ENCODE measurements at regions not wholly inside any gene's neighbourhood (a gene's known extent, or its start where the extent isn't known, plus 50 kb on each side); places are given as distances from the start of the nearest gene placed in this dataset.

DNA sequence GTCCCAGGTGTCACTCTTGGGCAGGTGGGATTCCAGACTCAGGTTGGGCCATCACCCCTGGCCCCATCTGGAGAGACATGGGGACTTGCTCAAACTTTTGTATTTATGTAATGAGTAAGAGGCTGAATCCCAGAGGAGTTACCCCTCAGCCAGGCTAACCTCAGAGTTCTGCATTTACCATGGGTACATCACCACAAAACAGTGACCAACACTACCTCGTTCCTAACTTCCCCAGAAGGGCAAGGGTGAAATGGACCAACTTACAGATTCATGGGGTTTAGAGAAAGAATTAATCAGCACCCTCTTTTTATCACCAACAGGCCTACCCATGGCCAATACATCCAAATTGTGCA is 259.9 kb upstream of the MARCKS start:
- no peak for DNase-seq

DNA sequence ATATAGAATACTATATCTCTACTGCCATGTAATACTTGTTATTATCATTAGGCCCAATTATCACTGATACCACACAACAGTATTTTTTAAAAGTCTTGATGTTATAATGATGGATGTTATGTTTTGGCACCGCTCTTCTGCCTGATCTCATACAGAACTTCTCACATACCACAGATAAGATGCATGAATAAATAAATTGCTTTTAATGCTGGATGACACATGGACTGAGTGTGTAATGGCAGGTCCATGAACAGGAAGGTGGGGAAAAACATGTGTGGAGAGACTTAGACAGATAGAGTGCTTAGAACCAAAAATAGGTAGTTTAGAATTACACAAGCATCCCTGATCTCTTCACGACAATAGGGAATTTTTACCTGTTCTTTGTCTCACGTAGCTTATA is 258.4 kb upstream of the MARCKS start:
- DNase-seq, result no peak

GRCh38 chr6:113599444-113599843 is 257.7 kb upstream of the MARCKS start:
- no peak for DNase-seq

DNA sequence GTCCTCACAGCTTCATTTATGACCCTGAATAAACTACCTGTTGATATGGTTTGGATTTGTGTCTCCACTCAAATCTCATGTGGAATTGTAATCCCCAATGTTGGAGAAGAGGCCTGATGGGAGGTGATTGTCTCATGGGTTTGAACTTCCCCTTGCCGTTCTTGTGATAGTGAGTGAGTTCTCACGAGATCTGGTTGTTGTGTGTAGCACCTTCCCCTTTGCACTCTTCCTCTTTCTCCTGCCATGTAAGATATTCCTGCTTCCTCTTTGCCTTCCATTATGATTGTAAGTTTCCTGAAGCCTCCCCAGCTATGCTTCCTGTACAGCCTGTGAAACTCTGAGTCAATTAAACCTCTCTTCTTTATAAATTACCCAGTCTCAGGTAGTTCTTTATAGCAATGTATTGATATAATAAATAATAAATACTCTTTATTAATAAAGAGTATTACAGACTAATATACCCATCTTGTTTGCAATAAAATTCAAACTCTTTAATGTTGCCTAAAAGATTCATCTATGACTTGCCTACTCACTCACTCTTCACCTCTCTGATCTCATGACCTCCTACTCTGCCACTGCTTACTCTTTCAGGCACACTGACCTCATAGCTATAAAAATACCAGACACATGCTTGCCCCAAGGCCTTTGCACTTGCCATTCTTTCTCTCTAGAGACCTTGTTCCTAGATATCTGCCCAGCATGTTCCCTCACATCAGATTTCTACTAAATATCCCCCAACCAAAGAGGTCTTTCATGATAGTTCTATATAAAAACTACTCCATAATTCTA is 256.4 kb upstream of the MARCKS start:
- DNase-seq, result no peak

DNA sequence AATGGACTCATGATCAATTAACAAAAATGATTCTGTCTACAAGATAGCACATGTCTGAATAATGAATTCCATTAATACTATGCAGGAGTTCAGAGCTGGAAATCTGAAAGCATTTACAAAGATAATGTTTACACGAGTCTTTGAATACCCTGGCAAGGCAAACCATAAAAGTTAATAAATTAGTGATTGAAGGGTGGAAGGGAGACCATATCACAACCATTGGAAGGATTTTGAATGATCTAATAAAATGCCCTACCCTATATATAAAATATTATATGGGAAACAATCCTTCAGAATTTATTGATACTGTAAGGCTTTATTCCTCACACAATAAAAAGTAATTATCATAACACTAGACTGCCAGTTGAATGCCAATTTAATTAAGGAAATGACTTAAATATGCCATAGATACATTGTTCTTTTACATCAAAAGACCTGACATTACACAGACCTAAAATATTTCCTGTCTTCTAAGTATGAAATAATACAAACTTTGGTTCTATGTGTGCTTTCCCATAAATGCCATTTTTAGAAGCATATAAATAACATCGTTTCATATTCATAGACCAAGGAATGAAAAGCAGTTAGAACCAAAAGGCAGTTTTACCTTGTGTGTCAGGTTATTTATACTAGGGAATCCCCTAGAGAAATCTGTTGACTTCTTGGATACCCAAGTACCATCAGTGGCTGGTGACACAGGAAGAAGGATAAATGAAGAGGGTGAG is 249.2 kb upstream of the MARCKS start:
- no peak for DNase-seq

- DNase-seq, result no peak
Measured at GRCh38 chr6:113610377-113610988, 246.7 kb upstream of the MARCKS start.

GRCh38 chr6:113616701-113617274 is 240.4 kb upstream of the MARCKS start:
- DNase-seq, result no peak

DNA sequence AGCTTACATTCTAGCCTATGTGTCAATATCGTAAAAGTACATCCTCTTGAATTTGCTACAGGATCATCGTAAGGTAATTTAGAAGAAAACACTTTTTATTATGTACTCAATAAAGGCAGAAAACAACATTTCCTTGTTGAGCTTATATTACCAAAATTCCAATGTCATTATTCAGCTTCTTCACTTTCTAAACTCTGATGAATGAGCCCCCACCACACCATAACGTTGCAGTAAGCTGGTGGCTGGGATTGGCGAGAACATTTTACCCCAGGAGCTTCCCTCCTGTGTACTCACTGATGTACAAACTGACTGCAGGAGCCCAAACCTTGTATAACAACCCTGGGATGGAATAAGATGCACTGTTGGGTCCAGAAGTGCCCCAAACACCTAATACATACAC is 238.1 kb upstream of the MARCKS start:
- no peak for DNase-seq

DNA sequence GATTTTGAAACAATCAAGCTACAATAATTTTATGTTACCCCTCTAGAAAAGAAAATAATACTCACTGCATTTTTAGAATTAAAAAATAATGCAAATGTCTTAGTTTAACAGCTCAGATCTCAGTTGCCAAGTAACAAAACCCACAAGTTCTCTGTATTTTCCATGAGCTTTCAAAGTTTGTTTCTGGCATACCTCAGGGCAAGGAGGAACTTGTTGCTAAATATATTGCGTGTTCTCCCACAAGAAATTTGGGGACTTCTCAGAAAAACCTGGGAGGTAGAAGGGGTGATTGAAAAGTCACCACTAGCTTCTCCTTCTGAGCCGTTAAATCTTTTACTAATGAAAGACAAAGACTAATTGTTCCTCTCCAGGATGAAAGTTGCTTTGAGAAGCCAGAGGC is 236.8 kb upstream of the MARCKS start:
- DNase-seq, result no peak

DNA sequence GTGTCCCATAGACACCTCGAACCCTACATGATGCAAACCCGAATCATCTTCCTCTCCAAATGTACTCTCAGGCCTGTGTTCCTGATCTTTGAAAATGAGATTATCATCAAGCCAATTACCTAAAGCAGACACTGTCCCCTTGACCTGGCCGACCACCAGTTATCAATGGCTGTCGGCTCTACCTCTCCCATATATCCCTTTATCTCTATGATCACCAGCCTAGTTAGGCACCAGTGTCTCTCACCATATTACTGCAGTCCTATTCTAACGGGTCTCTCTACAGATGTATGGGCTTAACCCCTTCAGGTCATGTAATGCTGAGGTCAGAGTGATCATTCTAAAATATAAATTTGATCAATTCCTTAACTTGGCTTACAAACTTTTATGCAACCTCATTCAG is 234.9 kb upstream of the MARCKS start:
- no peak for DNase-seq

DNA sequence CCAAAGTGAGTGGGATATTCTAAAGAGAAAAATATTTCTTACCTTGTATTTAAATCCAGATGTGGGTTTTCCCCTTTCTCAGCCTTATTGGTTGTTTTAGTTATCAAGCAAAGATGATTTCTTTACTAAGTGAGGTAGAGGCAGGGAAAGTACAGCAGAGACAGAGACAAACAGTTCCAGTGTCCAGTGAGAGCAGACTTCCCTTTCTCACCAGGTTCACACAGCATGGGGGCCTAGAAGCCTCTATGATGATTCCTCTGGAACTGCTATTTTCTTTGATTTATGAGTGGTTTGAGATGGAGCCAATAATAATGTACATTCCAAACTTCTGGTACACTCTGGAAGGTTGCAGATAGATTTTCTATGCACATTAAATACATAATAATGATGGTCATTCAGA is 234.0 kb upstream of the MARCKS start:
- DNase-seq, result no peak

DNA sequence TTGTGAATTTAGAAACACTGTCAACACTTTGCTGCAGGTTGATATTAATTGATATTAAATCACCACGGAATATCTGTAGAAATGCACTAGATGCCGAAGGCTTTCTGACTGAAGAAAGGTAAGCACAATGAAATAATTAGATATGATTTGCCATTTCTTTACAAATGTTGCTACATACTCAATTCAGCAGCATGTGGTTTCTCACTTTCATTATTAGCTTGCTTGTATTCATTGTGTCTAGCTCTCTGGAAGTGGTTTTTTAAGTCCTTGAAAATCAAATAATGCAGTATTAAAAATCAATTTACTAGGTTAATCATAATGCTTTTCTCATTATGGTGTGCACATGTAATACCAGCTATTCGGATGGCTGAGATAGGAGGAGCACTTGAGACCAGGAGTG is 231.3 kb upstream of the MARCKS start:
- DNase-seq, result no peak

- DNase-seq, result no peak
Measured at GRCh38 chr6:113626475-113626874, 230.7 kb upstream of the MARCKS start.

- no peak for DNase-seq
Measured at GRCh38 chr6:113627480-113627879, 229.7 kb upstream of the MARCKS start.

GRCh38 chr6:113629256-113629655 is 227.9 kb upstream of the MARCKS start:
- no peak for DNase-seq

GRCh38 chr6:113629975-113630737 is 227.0 kb upstream of the MARCKS start:
- DNase-seq, result no peak

- DNase-seq, result no peak
Measured at GRCh38 chr6:113630738-113631535, 226.2 kb upstream of the MARCKS start.

DNA sequence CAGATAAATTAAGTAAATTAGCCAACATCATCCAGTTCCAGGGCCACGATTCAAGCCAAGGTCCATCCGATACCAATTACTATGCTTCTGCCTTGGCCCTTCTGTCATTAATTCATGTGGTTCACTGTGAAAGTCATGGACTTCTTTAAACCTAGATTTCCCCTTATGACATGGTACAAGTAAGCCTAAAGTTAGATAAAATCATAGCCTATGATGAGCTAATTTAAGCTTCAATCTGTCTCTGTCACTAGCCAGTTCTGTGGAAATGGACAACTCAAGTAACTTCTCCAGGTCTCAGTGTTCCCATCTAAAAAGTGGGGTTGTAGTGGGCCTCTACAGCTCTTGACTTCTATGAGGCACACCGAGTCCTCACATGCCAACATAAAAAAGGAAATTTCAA is 225.5 kb upstream of the MARCKS start:
- DNase-seq, result no peak

- no peak for DNase-seq
Measured at GRCh38 chr6:113632220-113632864, 224.8 kb upstream of the MARCKS start.

DNA sequence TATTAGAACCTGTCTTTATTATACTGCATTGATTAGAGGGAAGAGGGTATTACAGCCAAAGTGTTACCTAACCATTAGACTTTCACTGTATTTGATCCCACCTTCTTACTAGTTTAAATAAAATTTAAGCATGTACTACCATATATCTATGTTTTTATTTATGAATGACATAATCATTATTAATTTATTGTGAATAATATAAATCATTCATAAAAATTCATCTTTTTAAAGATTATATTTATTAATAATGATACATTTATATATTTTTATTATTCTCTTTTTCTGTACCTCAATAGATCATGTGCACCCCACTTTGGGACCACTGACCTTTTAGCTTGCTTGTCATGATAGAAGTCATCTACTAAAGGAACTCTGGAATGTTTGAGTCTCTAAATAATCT is 223.5 kb upstream of the MARCKS start:
- DNase-seq, result no peak

GRCh38 chr6:113634352-113635163 is 222.6 kb upstream of the MARCKS start:
- DNase-seq, result no peak
